HG03280 (cell line): ENCODE measurements at regions not wholly inside any gene's neighbourhood (a gene's known extent, or its start where the extent isn't known, plus 50 kb on each side); places are given as distances from the start of the nearest gene placed in this dataset.

Source experiments
- ATAC-seq: cut with Tn5 transposase; IDR thresholded peaks from one replicate; pipeline ENCODE4 v1.9.1; 2021; ENCODE audit warnings: mild to moderate bottlenecking, moderate library complexity; ENCODE audit not compliant: unreplicated experiment

DNA sequence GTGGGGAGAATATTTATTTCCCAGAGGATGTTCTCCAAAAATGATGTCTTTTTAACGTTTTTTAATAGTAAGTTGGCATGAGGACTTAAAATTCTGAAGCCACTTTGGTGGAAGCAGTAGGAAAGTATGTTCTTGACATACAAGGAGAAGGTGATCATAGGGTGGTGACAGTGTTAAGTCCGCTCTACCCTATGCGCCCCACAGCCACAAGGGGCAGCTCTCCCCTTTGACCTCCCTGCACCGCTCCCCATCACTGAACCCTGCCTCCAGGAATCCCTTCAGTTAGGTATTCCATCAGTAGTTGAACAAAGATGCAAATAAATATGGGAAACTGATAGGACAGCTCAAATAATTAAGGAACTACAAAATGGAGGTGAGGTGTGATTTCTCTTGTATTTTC, 111.4 kb downstream of the PLEKHG1 start:
- no peak for ATAC-seq

DNA sequence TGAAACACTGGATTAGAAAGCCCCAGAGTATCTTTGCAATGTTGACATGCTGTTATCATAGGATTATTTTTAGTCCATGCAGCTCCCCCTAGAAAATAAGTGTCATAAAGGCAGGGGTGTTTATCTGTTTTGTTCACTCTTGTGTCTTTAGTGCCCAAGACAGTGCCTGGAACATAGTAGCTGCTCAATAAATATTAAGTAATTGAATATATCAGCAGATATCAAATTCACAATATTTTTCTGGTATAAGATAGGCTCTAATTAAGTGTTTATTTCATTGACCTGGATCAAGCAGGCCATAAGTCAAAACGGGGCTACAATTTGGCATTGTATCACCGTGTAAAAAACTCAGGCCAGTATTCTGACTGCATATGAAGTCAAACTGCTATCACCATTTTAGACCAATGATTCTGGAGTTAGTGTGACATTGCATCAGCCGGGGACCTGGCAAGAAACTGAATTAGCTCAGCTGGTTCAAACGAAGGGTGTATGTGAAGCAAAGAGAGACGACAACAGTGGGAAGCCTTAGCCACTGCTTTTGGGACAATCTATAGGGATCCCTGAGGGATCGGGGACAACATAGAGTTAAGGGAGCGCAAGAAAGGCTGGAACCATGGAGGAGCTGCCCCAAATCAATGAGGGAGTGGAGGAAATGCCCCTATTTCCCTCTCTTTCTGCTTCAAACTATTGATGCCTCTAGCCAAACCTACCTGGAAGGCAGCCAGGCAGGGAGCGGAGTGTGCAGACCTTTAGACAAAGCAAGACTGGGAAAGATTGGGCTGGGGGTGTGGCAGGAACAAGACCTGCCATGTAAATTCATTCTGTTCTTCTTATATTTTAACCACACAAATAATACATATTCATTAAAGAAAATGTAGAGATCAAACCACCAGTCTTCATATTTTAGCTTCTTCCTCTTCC, 112.2 kb downstream of the PLEKHG1 start:
- no peak for ATAC-seq

DNA sequence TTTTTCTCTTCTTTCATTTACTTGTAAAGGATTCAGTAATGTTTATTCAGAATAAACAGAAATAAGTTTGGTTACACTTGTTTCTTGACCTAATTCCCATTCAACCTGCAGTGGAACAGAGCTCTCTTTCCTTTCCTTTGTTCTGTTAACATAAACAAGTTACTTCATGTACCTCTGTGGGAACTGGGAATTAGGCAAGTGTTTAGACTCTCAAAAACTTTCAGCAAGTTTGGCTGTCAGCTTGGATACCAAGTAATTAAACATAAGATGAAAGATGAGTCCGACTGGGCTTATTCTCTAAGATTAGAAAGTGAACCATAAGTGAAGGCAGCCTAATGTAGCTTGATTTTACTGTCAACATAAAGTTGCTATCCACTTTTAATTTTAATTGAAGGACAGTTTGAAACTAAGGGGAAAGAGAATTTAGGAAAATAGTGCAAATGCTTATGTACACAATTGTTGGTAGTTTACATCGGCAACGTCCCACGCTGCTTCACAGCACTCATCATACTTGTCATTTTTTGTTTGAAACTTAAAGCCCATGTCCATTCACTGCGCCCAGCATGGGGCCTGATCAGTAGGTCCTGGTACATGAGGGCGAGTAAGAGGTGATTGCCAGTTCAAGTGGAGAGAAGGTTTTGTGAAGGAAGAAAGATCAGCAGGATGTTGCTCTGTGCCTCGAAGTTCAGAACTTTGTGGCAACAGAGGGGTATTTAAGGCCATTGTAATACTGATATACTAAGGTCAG, 113.0 kb downstream of the PLEKHG1 start:
- ATAC-seq = no peak

DNA sequence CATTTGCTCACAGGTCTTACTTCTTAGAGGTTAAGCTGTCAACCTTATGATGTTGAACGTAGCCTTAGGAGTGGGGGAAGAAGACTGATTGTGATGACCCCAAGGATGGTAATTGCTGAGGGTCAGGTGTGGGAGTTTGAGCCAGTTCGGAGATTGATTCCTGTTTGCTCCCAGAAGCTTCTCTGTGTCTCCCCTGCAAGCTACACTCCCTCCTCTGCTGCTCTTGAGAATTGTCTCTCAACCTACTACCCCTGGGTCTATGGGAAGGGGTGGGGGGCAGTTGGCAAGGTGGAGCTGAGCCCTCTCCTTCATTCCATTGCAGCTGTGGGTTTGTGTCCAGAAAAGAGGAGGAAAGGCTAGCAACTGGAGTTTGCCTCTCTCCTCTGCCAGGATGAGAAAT, 113.8 kb downstream of the PLEKHG1 start:
- ATAC-seq = no peak

DNA sequence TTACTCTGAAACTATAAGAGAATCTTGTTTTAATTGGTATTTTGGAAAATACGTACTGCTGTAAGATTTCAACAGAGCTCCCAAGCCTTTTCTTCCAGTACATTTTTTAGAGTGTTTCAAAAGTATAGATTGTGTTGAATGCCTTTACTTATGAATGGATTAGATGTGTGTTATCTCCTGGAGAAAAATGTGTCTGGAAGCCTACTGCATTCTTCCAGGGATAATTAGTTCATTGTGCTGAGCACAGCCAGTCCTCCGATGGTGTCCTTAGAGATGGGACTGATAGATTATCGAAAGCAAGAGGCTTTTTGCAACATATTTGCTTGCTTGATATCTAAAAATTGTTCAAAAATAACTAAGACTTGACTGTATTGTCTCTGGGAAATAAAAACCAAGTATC, 114.2 kb downstream of the PLEKHG1 start:
- no peak for ATAC-seq

DNA sequence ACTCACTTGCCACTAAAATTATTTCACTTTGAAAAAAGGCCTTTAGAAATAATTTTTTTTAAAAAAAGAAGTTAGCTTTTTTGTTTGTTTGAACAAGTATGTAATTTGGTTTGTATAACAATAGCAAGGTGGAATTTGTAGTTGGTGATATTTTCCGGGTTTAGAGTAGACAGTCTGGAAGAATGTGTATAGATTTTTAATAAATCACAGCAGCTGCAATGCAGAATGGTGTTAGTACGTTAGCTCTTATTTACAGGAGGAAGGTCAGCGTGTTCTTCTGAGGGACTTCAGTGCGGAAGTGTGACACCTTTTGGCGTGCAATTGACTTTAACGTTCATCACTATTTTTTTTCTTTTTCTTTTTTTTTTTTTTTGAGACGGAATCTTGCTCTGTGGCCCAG, 115.4 kb downstream of the PLEKHG1 start:
- ATAC-seq = no peak

DNA sequence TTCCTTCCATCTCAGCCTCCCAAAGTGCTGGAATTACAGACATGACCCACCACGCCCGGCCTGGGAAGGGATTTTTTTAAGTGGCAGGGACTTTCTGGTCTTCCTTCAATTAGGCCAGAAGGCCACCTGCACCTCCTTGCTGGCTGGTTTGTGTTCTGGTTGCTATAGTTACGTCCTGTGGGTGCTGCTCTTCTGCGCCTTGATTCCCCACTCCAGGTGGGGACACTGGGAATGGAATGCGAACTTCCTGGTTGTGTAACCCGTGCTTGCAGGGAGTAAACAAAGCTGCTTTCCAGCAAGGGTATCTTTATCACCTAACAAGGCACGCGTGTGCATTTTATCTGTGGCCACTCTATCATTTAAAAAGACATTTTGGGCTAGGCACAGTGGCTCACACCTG, 117.7 kb downstream of the PLEKHG1 start:
- no peak for ATAC-seq

DNA sequence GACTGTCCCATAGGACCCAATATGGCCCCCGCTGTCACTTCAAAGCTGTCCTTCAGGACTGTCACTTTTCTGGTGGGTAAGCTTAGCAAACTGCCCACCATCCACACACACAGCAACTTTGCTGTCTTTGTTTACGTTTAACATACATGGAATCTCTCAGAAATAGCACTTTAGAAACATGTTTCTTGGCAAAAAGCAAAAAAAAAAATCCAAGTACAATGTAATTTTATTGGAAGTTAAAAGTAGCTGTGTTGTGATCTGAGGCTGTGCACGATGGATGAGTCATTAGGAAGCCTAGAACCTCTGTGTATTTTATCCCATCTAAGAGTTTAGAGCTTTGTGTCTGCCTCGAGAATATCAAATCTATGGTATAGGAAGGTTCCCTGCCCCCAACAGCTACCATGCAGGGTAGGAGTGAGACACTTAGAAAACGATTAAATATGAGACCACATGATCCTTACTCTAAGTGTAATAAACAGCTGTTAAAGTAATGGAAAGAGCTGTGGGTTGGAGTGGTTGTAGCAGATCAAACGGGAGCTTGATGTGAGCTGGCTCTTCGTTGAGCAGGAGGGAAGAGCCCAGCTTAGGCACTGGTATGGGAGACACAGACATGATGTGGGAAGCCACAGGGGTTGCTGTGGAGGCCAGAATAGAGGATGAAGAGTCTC, 119.5 kb downstream of the PLEKHG1 start:
- ATAC-seq = no peak

DNA sequence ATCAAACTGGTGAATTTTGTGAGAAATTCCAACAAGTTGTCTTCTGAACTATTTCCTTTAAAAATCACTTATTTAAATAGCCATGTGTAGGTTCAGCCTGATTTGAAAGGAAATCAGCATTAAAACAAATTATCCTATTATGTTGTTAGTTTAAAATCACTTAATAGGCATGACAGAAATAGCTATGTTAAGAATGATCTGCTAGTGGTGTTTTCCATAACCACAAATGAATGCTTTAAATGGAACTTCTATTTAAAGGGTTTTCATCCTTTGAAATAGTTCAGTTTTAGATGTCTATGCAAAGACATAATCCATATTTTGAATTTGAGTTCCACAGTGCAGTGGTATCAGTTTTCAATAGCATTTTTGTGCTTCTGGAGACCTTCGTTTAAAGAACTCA, 120.1 kb downstream of the PLEKHG1 start:
- no peak for ATAC-seq

DNA sequence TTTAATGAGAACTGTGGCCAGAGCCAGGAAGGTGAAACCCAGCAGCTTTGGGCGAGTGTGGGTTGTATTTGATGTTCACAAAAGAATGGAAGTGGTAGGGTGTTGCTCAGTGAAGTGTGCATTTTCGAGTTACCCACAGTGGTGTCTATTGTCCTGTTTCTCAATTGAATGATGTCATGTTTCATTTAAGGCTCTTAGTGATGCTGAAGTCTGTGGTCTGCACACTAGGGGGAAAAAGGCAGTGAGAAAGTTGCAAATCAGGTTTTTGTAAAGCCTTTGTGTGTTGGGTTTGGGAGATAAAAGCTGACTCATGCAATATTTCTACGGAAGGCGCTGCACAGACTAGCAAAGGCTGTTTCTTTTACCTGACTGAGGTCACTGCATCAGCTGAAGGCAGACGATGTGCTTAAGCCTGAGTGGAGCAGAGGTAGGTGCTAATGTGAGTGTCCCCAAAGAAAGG, 121.1 kb downstream of the PLEKHG1 start:
- ATAC-seq = peak; percentile 98

DNA sequence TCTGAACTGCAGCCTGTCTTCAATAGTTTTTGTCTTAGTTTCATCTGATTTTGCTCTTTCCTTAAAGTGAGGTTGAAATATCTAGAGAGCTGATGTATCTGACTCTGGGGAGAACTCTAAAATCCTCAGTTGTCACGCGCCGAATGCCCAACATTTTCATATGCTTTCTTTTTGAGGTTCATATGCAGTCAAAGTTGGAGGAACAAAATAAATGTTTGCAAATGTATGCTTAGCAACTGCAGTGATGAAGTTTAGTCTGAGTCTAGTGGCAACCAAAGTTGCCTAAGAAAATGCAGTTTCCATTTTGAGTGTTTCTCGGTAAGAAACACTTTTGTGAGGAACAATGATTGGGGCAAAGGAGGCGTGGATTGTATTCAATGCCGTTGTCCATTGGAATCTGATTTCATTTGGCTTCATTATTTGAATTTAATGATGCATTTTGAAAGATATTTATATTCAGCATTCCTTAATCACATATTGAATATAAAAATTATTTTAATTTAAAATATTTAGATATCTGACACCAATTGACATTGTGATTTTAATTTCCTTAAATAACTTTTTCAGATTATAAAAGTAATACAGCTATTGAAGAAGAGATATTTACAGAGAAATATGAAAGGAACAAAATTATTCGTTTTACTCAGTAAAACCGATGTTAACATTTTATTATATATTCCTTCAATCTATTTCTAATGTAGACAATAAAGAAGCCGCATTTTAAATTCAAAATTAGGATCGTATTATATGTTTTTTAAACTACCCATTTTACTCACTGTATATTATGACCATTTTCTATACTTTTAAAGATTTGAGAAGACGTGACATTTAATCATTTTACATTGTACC, 122.0 kb downstream of the PLEKHG1 start:
- ATAC-seq = no peak

DNA sequence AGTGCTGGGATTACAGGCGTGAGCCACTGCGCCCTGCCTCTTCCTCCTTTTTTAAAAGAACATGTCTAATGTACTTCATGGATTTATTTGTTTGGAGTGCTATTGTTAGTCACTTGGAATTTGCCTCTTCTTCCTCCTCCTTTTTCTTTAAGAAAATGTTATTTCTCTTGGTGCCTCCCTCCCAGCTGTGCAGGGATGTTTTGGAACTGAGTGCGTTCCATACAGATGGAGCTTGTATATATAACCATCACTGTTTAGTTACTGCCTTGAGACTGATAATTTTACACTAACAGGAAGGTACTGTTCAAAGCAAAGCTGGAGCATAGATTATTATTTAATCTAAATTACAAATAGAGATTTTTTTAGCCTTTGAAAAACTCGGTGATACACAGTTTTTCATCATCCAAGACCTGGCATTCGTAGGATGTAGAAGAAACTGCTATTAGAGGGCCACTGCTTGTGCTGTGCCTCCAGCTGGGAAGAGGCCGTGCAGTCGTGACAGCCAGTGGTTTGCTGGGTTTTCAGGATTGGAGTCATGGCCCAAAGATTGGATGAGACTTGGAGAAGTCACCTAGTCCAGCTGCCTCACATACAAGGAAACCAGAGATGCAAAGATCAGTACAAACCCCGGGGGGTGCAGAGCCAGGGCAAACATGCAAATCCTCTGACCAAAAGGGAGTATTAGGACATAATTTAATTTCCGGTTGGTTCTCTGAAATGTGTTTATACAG, 123.1 kb downstream of the PLEKHG1 start:
- ATAC-seq = no peak

DNA sequence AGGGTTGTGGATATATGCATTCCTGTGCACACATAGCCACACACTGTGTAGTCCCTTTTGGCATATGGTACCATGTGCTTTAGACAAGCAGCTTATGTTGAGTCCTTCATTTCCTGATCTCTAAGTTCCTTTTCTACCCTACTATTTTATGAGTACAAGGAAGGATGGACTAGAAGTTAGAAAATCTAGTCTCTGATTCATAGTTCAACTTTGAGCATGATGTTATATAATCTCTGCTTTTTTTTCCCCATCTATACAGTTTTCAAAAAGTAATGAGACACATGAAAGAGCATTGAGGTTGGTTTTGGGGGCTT, 123.6 kb downstream of the PLEKHG1 start:
- ATAC-seq = no peak

DNA sequence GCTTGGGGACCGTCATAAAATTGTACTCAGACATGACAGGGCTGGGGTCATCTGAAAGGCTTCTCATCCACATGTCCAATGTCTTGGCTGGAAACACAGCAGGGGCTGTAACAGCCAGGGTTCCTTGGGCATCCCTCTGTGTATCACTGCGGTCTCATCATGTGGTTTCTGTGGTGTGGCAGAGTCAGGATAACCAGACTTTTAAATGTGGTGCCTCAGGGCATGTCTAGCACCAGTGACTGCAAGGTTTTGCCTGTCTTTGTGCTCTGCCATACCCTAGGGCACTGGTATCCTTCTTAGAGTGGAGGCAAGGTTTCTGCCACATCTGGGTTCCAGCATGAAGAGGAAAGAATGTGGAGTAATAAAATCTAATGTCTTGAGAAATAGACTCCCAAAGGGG, 124.2 kb downstream of the PLEKHG1 start:
- no peak for ATAC-seq

DNA sequence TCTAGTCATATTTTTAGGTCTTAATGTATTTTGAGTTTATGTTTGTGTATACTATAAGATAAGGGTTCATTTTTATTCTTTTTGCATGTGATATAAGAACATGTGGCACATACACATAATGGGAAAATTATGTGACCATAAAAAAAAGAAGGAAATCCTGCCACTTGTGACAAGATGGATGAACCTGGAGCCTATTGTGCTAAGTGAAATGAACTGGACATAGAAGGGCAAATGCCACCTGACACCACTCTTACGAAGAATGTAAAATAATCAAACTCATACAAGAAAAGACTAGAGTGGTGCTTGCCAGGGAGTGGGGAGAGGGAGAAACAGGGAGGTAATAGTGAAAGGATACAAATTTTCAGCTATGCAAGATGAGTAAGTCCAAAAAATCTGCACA, 126.1 kb downstream of the PLEKHG1 start:
- no peak for ATAC-seq

DNA sequence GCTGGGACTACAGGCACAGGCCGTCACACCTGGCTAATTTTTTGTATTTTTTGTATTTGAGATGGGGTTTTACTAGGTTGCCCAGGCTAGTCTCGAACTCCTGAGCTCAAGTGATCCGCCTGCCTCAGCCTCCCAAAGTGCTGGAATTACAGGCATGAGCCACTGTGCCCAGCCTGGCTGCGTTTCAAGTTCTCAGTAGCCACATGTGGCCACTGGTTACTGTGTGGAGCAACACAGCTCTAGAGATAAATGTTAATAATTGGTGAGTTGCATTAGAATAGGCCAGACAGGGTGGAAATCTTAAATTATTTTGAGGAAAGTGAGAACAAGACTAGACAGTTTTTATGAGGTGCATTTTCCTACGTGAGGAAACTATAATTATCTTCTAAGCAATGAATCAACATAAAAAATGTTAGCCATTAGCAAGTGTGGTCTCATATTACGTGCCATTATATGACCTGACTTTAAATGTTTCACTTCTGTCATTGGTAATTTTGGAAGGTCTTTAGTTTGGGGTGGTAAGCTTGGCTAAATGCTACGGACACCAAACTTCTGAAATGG, 129.6 kb downstream of the PLEKHG1 start:
- ATAC-seq = no peak

DNA sequence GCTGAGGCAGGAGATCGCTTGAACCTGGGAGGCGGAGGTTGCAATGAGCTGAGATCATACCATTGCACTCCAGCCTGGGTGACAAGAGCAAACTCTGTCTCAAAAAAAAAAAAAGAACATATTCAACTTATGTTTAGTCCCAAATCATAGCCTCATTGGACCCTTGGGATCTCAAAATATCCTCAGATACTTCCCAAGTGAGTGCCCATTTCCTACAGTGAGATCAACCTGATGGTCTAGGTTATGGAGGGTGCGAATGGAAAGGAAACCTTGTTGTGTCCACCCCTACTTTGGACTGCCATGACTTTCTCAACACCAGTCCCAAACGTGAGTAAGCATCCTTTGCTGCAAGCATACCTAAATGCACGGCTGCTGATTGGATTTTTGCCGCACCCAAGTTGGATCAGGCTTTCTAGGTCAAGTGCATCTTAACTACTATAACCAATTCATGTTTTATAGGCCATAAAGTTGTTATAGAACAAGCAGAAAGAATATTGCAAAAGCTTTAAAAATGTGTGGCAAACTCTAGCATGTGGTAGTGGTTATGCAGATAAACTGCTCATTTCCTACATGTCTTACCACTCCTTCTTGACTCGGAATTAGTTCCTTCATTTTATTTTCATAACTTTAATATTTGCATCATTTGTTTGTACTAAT, 131.2 kb downstream of the PLEKHG1 start:
- ATAC-seq = no peak

DNA sequence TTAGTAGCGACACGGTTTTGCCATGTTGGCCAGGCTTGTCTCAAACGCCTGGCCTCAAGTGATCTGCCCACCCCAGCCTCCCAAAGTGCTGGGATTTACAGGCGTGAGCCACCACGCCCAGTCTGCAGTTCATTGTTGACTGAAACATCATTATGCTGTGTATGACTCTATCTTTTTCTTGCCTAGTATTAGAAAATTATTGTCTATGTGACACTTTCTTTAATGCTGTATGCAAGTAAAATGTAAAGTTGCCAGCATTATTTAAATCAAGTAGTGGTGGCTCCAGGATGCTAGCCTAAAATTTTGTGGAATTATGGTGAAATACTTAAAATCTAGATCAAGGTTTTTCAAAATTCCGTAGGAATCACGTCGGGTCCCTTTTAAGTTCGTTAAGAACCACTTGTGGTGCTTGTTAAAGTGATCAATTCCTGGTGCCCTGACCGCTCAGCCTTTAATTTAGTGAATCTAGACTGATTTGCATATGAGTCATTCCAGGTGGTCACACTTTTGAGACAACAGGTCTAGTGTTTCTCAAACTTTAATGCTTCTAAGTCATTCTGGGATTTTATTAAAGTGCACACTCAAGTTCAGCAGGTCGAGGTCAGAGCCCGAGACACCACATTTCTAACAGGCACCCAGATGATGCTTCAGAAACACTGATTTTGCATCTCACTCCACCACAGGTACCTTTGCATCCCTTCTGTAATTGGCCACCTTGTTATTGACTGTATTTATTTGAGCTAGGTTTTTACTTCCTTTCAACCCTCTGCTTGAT, 132.6 kb upstream of the MTHFD1L start:
- ATAC-seq = no peak

DNA sequence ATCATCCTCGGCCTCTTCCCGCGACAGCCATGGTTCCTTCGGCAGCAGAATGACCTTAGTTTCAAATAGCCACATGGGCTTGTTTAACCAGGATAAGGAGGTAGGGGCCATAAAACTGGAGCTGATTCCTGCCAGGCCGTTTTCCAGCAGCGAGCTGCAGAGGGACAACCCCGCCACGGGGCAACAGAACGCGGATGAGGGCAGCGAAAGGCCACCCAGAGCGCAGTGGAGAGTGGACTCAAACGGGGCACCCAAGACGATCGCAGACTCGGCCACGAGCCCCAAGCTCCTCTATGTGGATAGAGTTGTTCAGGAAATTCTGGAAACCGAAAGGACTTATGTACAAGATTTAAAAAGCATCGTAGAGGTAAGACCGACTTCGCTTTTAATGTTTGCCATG, 131.8 kb upstream of the MTHFD1L start:
- no peak for ATAC-seq
